ENCODE measurements at regions not wholly inside any gene's neighbourhood (a gene's known extent, or its start where the extent isn't known, plus 50 kb on each side); places are given as distances from the start of the nearest gene placed in this dataset.

DNA sequence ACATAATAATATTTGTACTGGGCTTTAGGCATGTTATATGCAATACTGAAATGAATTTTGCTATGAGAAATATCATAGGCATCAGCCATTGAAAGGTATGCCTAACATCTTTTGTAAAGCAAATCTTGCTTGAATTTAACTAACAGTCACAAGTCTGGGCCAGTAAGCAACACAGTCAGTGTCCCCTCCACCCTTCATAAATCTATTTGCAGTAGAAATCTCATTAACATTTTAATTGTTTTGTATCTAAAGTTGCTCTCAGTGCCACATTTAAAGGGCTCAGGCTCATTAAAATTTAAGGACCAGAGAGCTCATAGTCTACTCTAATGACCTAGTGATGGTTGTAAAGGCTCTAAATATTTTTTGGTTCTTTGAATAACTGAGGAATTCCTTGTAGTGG is 167.2 kb upstream of the GOLIM4 start:
- no peaks in the 10 kb centered on the region for H3K27me3 Mint-ChIP-seq (ENCODE audit: low read depth)
- no peak for DNase-seq (ENCODE audit: low spot score)
- H3K36me3 Mint-ChIP-seq, result no peaks in the 10 kb centered on the region
- peaks cover 13% of the 10 kb centered on the region for H3K4me1 Mint-ChIP-seq
- ChIA-PET CTCF (interaction anchor here (0.8 kb wide), 1 partner anchor 13 kb away, joined by 3 read pairs; no protein-coding TSS in a partner anchor), POLR2A (no interaction called here)
- H3K9me3 Mint-ChIP-seq, result no peaks in the 10 kb centered on the region
- no peak overlapping the region for H3K27ac Mint-ChIP-seq
- TF ChIP-seq NFE2L1 (CRISPR knock-in tag; IDR thresholded peaks at IDR 0.05), result no peak
- TF ChIP-seq, protein P1, sequence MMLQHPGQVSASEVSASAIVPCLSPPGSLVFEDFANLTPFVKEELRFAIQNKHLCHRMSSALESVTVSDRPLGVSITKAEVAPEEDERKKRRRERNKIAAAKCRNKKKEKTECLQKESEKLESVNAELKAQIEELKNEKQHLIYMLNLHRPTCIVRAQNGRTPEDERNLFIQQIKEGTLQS (CRISPR knock-in tag; conservative IDR thresholded peaks at IDR 0.05), result no peak
- no peak for TF ChIP-seq RELA (CRISPR knock-in tag; IDR thresholded peaks at IDR 0.05; ENCODE audit: borderline replicate concordance)
- no peak for TF ChIP-seq GRHL2 (CRISPR knock-in tag; IDR thresholded peaks at IDR 0.05; ENCODE audit: insufficient replicate concordance, severe bottlenecking)
- no peak for TF ChIP-seq FOXP1 (CRISPR knock-in tag; IDR thresholded peaks at IDR 0.05; ENCODE audit: borderline replicate concordance)
- TF ChIP-seq, protein P2, sequence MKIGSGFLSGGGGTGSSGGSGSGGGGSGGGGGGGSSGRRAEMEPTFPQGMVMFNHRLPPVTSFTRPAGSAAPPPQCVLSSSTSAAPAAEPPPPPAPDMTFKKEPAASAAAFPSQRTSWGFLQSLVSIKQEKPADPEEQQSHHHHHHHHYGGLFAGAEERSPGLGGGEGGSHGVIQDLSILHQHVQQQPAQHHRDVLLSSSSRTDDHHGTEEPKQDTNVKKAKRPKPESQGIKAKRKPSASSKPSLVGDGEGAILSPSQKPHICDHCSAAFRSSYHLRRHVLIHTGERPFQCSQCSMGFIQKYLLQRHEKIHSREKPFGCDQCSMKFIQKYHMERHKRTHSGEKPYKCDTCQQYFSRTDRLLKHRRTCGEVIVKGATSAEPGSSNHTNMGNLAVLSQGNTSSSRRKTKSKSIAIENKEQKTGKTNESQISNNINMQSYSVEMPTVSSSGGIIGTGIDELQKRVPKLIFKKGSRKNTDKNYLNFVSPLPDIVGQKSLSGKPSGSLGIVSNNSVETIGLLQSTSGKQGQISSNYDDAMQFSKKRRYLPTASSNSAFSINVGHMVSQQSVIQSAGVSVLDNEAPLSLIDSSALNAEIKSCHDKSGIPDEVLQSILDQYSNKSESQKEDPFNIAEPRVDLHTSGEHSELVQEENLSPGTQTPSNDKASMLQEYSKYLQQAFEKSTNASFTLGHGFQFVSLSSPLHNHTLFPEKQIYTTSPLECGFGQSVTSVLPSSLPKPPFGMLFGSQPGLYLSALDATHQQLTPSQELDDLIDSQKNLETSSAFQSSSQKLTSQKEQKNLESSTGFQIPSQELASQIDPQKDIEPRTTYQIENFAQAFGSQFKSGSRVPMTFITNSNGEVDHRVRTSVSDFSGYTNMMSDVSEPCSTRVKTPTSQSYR (CRISPR knock-in tag; IDR thresholded peaks at IDR 0.05), result no peak
- TF ChIP-seq, protein P3, sequence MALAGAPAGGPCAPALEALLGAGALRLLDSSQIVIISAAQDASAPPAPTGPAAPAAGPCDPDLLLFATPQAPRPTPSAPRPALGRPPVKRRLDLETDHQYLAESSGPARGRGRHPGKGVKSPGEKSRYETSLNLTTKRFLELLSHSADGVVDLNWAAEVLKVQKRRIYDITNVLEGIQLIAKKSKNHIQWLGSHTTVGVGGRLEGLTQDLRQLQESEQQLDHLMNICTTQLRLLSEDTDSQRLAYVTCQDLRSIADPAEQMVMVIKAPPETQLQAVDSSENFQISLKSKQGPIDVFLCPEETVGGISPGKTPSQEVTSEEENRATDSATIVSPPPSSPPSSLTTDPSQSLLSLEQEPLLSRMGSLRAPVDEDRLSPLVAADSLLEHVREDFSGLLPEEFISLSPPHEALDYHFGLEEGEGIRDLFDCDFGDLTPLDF (CRISPR knock-in tag; IDR thresholded peaks at IDR 0.05), result no peak
- TF ChIP-seq, protein P4, sequence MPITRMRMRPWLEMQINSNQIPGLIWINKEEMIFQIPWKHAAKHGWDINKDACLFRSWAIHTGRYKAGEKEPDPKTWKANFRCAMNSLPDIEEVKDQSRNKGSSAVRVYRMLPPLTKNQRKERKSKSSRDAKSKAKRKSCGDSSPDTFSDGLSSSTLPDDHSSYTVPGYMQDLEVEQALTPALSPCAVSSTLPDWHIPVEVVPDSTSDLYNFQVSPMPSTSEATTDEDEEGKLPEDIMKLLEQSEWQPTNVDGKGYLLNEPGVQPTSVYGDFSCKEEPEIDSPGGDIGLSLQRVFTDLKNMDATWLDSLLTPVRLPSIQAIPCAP (CRISPR knock-in tag; IDR thresholded peaks at IDR 0.05), result no peak
- no peak for TF ChIP-seq NR1H2 (CRISPR knock-in tag; IDR thresholded peaks at IDR 0.05)
- no peak for TF ChIP-seq GTF2I (CRISPR knock-in tag; conservative IDR thresholded peaks at IDR 0.05)
- TF ChIP-seq, protein P5, sequence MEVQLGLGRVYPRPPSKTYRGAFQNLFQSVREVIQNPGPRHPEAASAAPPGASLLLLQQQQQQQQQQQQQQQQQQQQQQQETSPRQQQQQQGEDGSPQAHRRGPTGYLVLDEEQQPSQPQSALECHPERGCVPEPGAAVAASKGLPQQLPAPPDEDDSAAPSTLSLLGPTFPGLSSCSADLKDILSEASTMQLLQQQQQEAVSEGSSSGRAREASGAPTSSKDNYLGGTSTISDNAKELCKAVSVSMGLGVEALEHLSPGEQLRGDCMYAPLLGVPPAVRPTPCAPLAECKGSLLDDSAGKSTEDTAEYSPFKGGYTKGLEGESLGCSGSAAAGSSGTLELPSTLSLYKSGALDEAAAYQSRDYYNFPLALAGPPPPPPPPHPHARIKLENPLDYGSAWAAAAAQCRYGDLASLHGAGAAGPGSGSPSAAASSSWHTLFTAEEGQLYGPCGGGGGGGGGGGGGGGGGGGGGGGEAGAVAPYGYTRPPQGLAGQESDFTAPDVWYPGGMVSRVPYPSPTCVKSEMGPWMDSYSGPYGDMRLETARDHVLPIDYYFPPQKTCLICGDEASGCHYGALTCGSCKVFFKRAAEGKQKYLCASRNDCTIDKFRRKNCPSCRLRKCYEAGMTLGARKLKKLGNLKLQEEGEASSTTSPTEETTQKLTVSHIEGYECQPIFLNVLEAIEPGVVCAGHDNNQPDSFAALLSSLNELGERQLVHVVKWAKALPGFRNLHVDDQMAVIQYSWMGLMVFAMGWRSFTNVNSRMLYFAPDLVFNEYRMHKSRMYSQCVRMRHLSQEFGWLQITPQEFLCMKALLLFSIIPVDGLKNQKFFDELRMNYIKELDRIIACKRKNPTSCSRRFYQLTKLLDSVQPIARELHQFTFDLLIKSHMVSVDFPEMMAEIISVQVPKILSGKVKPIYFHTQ (CRISPR knock-in tag; IDR thresholded peaks at IDR 0.05), result no peak
- no peak for TF ChIP-seq NFATC4 (CRISPR knock-in tag; IDR thresholded peaks at IDR 0.05)
- TF ChIP-seq, protein P6, sequence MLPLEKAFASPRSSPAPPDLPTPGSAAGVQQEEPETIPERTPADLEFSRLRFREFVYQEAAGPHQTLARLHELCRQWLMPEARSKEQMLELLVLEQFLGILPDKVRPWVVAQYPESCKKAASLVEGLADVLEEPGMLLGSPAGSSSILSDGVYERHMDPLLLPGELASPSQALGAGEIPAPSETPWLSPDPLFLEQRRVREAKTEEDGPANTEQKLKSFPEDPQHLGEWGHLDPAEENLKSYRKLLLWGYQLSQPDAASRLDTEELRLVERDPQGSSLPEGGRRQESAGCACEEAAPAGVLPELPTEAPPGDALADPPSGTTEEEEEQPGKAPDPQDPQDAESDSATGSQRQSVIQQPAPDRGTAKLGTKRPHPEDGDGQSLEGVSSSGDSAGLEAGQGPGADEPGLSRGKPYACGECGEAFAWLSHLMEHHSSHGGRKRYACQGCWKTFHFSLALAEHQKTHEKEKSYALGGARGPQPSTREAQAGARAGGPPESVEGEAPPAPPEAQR (CRISPR knock-in tag; IDR thresholded peaks at IDR 0.05), result no peak
- no peak for TF ChIP-seq CREM (CRISPR knock-in tag; IDR thresholded peaks at IDR 0.05)
- TF ChIP-seq, protein P7, sequence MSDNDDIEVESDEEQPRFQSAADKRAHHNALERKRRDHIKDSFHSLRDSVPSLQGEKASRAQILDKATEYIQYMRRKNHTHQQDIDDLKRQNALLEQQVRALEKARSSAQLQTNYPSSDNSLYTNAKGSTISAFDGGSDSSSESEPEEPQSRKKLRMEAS (CRISPR knock-in tag; IDR thresholded peaks at IDR 0.05), result no peak
- TF ChIP-seq MYBL2 (CRISPR knock-in tag; IDR thresholded peaks at IDR 0.05), result no peak
- no peak for TF ChIP-seq IRF2 (CRISPR knock-in tag; IDR thresholded peaks at IDR 0.05; ENCODE audit: borderline replicate concordance, low read depth)
- no peak for TF ChIP-seq ZNF121 (CRISPR knock-in tag; IDR thresholded peaks at IDR 0.05)
- TF ChIP-seq, protein P8, sequence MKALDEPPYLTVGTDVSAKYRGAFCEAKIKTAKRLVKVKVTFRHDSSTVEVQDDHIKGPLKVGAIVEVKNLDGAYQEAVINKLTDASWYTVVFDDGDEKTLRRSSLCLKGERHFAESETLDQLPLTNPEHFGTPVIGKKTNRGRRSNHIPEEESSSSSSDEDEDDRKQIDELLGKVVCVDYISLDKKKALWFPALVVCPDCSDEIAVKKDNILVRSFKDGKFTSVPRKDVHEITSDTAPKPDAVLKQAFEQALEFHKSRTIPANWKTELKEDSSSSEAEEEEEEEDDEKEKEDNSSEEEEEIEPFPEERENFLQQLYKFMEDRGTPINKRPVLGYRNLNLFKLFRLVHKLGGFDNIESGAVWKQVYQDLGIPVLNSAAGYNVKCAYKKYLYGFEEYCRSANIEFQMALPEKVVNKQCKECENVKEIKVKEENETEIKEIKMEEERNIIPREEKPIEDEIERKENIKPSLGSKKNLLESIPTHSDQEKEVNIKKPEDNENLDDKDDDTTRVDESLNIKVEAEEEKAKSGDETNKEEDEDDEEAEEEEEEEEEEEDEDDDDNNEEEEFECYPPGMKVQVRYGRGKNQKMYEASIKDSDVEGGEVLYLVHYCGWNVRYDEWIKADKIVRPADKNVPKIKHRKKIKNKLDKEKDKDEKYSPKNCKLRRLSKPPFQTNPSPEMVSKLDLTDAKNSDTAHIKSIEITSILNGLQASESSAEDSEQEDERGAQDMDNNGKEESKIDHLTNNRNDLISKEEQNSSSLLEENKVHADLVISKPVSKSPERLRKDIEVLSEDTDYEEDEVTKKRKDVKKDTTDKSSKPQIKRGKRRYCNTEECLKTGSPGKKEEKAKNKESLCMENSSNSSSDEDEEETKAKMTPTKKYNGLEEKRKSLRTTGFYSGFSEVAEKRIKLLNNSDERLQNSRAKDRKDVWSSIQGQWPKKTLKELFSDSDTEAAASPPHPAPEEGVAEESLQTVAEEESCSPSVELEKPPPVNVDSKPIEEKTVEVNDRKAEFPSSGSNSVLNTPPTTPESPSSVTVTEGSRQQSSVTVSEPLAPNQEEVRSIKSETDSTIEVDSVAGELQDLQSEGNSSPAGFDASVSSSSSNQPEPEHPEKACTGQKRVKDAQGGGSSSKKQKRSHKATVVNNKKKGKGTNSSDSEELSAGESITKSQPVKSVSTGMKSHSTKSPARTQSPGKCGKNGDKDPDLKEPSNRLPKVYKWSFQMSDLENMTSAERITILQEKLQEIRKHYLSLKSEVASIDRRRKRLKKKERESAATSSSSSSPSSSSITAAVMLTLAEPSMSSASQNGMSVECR (CRISPR knock-in tag; IDR thresholded peaks at IDR 0.05; ENCODE audit: borderline replicate concordance), result no peak
- H3K4me3 Mint-ChIP-seq, result no peak overlapping the region
- ATAC-seq, result no peak
